OCI-LY3 (cell line): ENCODE measurements at regions not wholly inside any gene's neighbourhood (a gene's known extent, or its start where the extent isn't known, plus 50 kb on each side); places are given as distances from the start of the nearest gene placed in this dataset.

Source experiments
- H2AFZ ChIP-seq: fragments of 200-600, 300-600 bp; shearing (Covaris generic); 2 replicates; pipeline ENCODE4 v1.6.0; 2014; ENCODE audit warnings: antibody characterized with exemption, low read depth, low read length
- H3K27ac ChIP-seq: fragments of 200-600, 300-600 bp; sonication (generic); 2 replicates; pipeline ENCODE4 v1.5.1; 2014; ENCODE audit warnings: mild to moderate bottlenecking, low read length, moderate library complexity, mixed read lengths
- H3K27me3 ChIP-seq: fragments of 200-600, 300-600 bp; sonication (generic); 2 replicates; pipeline ENCODE4 v1.6.1; 2014; ENCODE audit warnings: low read depth, low read length, mixed read lengths
- H3K36me3 ChIP-seq: fragments of 200-600, 300-600 bp; sonication (generic); replicated peaks from 2 replicates; pipeline ENCODE3; 2014; ENCODE audit warnings: low read depth, low read length, mixed read lengths
- H3K4me1 ChIP-seq: fragments of 300-600, 200-600 bp; sonication (generic); 2 replicates; pipeline ENCODE4 v1.6.1; 2014; ENCODE audit warnings: low read length, mixed read lengths
- H3K4me2 ChIP-seq: fragments of 200-600, 300-600 bp; sonication (generic); 2 replicates; pipeline ENCODE4 v1.6.1; 2014; ENCODE audit warnings: low read length, mixed read lengths
- H3K4me3 ChIP-seq: fragments of 300-600, 200-600 bp; sonication (generic); 2 replicates; pipeline ENCODE4 v1.5.1; 2014; ENCODE audit warnings: antibody characterized with exemption, mild to moderate bottlenecking, low read length, moderate library complexity
- H3K79me2 ChIP-seq: fragments of 300-600, 200-600 bp; shearing (Covaris generic); 2 replicates; pipeline ENCODE4 v1.6.1; 2014; ENCODE audit warnings: mild to moderate bottlenecking, low read length, mixed read lengths
- H3K9ac ChIP-seq: fragments of 300-600, 200-600 bp; shearing (Covaris generic); 2 replicates; pipeline ENCODE4 v1.6.0; 2014; ENCODE audit warnings: mild to moderate bottlenecking, low read length, moderate library complexity
- H3K9me3 ChIP-seq: fragments of 200-600, 300-600 bp; shearing (Covaris generic); 2 replicates; pipeline ENCODE4 v1.6.1; 2014; ENCODE audit warnings: low read length, mixed read lengths; ENCODE audit not compliant: insufficient read depth
- H4K20me1 ChIP-seq: fragments of 200-600, 300-600 bp; sonication (generic); 2 replicates; pipeline ENCODE4 v1.6.1; 2016; ENCODE audit warnings: low read length, mixed read lengths; ENCODE audit not compliant: insufficient read depth
- EZH2phosphoT487 ChIP-seq: fragments of 200-600 bp; shearing (Covaris generic); IDR thresholded peaks from 2 replicates; pipeline ENCODE4 v1.6.1; 2018; ENCODE audit warnings: antibody characterized with exemption, mixed run types, low read depth
- TF ChIP-seq, protein P1 (sequence below): fragments of 200-600, 300-600 bp; sonication (generic); IDR thresholded peaks from 2 replicates; pipeline ENCODE4 v1.5.1; 2014; ENCODE audit warnings: antibody characterized with exemption, low read length, low read depth

- peaks cover 8% of the 10 kb centered on the region; the same call in 1 of the 2 replicates for H3K27me3 ChIP-seq
- no peaks in the 10 kb centered on the region for H3K79me2 ChIP-seq
- no peak for TF ChIP-seq EZH2phosphoT487
- TF ChIP-seq, protein P1, sequence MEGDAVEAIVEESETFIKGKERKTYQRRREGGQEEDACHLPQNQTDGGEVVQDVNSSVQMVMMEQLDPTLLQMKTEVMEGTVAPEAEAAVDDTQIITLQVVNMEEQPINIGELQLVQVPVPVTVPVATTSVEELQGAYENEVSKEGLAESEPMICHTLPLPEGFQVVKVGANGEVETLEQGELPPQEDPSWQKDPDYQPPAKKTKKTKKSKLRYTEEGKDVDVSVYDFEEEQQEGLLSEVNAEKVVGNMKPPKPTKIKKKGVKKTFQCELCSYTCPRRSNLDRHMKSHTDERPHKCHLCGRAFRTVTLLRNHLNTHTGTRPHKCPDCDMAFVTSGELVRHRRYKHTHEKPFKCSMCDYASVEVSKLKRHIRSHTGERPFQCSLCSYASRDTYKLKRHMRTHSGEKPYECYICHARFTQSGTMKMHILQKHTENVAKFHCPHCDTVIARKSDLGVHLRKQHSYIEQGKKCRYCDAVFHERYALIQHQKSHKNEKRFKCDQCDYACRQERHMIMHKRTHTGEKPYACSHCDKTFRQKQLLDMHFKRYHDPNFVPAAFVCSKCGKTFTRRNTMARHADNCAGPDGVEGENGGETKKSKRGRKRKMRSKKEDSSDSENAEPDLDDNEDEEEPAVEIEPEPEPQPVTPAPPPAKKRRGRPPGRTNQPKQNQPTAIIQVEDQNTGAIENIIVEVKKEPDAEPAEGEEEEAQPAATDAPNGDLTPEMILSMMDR = no peak
- H3K36me3 ChIP-seq = no peaks in the 10 kb centered on the region
- no peaks in the 10 kb centered on the region for H3K4me1 ChIP-seq
- no peak overlapping the region for H3K4me3 ChIP-seq
- no peak overlapping the region for H3K9ac ChIP-seq
- H2AFZ ChIP-seq = no peak overlapping the region
- H3K9me3 ChIP-seq = no peaks in the 10 kb centered on the region
- no peak overlapping the region for H3K27ac ChIP-seq
- H4K20me1 ChIP-seq = no peaks in the 10 kb centered on the region
- H3K4me2 ChIP-seq = no peak overlapping the region
Observed at GRCh38 chr14:62146030-62146429, 383.8 kb downstream of the SNAPC1 start.

DNA sequence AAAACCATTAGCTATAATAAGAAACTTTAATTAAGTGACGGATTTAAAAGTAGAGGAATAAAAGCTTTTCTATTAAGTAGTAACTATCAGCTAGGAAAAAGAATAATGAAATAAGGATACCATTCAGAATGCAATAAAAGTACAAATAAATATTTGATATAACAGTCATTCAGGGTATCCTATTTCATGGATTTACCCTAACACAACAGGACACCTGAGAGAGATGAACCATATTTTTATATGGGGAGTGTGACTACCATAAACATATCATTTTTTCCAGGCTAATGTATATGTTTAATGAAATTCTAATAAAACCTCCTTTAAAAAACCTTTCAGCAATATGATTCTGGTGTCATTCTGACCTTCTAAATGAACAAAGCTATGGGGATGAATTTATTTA lies 393.8 kb downstream of the SNAPC1 start:
- H3K27ac ChIP-seq = no peak overlapping the region
- no peaks in the 10 kb centered on the region for H3K9me3 ChIP-seq
- no peaks in the 10 kb centered on the region for H4K20me1 ChIP-seq
- H3K9ac ChIP-seq = no peak overlapping the region
- H2AFZ ChIP-seq = no peak overlapping the region
- H3K4me1 ChIP-seq = no peaks in the 10 kb centered on the region
- no peaks in the 10 kb centered on the region for H3K79me2 ChIP-seq
- no peak overlapping the region for H3K4me3 ChIP-seq
- H3K36me3 ChIP-seq = no peaks in the 10 kb centered on the region
- peaks cover 34% of the 10 kb centered on the region for H3K27me3 ChIP-seq
- H3K4me2 ChIP-seq = no peak overlapping the region
- TF ChIP-seq, protein P1 = no peak
- no peak for TF ChIP-seq EZH2phosphoT487

DNA sequence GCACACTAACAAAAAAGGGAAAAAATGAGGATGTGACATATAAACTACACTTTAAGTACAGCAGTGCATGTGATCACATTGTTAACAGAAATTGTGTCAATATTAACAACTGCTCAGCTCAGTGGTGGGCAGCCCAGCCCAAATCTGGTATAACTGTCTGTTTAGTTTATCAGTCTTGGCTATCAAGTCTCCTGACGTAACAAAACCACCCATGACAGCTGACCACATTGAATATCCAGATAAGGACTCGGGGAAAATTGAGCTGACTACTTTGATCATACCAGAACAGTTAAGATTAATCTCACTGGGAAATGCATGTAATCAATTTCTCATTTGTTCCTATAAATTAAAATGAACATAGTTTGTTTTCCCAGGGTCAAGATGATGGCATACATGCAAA lies 396.6 kb downstream of the SNAPC1 start:
- Histone ChIP-seq H3K27ac (no peak overlapping the region), H3K79me2 (no peaks in the 10 kb centered on the region), H3K4me1 (no peaks in the 10 kb centered on the region), H3K27me3 (peaks cover 24% of the 10 kb centered on the region), H3K9me3 (no peaks in the 10 kb centered on the region), H4K20me1 (no peaks in the 10 kb centered on the region), H3K4me2 (no peak overlapping the region), H3K36me3 (no peaks in the 10 kb centered on the region), H3K4me3 (no peak overlapping the region), H2AFZ (no peak overlapping the region), H3K9ac (no peak overlapping the region)
- TF ChIP-seq EZH2phosphoT487 = no peak
- TF ChIP-seq, protein P1 = no peak

DNA sequence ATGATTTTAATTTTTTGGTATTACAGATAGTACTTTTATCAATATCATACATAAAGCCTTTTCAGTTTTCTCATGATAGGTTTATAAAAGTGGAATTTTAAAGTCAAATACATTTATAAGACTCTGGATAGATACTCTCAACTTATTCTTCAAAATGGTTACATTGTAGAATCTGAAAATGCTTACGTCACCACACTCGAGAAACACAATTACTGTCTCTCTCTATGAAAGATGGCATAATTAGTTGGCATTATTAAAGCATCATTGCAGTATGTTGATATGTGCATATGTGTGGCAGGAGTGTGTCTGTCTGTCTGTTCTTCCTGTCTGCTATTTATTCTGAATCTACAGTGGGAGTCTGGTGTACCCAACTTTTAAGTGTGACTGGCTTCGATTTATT lies 397.1 kb downstream of the SNAPC1 start:
- H3K36me3 ChIP-seq = no peaks in the 10 kb centered on the region
- H3K27ac ChIP-seq = no peak overlapping the region
- TF ChIP-seq, protein P1 = no peak
- TF ChIP-seq EZH2phosphoT487 = no peak
- no peaks in the 10 kb centered on the region for H3K79me2 ChIP-seq
- H3K9me3 ChIP-seq = no peaks in the 10 kb centered on the region
- no peak overlapping the region for H3K4me3 ChIP-seq
- H3K4me2 ChIP-seq = no peak overlapping the region
- H3K9ac ChIP-seq = no peak overlapping the region
- H4K20me1 ChIP-seq = no peaks in the 10 kb centered on the region
- H2AFZ ChIP-seq = no peak overlapping the region
- H3K27me3 ChIP-seq = peaks cover 30% of the 10 kb centered on the region
- H3K4me1 ChIP-seq = no peaks in the 10 kb centered on the region
